ENCODE measurements at regions not wholly inside any gene's neighbourhood (a gene's known extent, or its start where the extent isn't known, plus 50 kb on each side); places are given as distances from the start of the nearest gene placed in this dataset.

DNA sequence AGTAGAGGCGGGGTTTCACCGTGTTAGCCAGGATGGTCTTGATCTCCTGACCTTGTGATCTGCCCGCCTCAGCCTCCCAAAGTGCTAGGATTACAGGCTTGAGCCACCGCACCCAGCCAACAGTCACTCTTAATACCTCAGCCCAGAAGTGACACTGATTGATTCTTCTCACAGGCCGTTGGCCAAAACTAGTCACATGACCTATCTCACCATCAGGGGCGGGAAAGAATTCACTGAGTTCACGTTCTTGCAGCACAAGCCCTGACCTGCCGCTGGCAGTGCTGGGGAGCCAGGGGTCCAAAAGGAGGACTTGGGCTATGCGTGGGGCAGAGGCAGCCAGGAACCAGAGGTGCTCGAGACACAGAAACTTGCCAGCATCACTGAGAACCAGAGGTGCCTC, 55.0 kb upstream of the CPLX2 start:
- TF ChIP-seq, protein P1, sequence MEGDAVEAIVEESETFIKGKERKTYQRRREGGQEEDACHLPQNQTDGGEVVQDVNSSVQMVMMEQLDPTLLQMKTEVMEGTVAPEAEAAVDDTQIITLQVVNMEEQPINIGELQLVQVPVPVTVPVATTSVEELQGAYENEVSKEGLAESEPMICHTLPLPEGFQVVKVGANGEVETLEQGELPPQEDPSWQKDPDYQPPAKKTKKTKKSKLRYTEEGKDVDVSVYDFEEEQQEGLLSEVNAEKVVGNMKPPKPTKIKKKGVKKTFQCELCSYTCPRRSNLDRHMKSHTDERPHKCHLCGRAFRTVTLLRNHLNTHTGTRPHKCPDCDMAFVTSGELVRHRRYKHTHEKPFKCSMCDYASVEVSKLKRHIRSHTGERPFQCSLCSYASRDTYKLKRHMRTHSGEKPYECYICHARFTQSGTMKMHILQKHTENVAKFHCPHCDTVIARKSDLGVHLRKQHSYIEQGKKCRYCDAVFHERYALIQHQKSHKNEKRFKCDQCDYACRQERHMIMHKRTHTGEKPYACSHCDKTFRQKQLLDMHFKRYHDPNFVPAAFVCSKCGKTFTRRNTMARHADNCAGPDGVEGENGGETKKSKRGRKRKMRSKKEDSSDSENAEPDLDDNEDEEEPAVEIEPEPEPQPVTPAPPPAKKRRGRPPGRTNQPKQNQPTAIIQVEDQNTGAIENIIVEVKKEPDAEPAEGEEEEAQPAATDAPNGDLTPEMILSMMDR (conservative IDR thresholded peaks at IDR 0.05) = no peak
- no peak overlapping the region for H3K27ac ChIP-seq

DNA sequence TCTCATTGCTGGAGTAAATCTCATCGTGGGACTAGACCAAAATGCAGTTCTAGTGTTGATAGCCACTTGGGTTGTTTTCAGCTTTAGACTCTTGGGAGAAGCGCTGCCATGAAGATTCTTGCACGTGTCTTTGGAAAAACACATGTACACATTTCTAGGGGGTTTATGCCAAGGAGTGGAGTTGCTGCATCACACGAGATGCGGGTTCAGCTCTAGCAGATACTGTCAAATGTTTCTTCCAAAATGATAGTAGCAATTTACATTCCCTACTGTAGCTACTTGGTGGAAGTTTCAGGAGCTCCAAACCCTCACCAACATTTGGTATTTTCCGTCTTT, 52.3 kb upstream of the CPLX2 start:
- TF ChIP-seq, protein P1 (conservative IDR thresholded peaks at IDR 0.05) = no peak
- no peak overlapping the region for H3K27ac ChIP-seq

DNA sequence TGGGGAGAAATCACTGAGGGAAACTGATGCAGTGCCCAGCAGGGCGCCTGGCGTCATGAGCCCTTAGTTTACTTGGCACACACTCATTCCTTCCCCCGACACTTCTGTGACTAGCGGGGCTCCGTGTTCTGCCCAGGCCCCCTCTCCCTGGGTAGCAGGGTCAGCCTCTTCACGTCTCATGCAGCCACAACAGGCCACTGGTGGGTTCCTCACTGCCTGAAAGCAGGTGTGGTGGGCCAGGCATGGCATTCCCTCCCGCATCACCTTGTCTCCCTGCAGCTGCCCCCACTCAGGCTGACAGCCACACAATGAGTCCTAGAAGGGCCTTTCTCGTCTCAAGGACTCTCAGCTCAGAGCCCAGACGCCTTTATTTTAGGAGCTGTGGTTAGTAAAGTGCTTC, 51.1 kb upstream of the CPLX2 start:
- TF ChIP-seq, protein P1 (conservative IDR thresholded peaks at IDR 0.05) = no peak
- no peak overlapping the region for H3K27ac ChIP-seq

Data from VCaP (cell line).